ENCODE measurements at regions not wholly inside any gene's neighbourhood (a gene's known extent, or its start where the extent isn't known, plus 50 kb on each side); places are given as distances from the start of the nearest gene placed in this dataset.
"Not testable (repeated sequence)": the region's sequence is repeated elsewhere in the genome, so short reads cannot be mapped to it uniquely, and the experiment has no call there.

DNA sequence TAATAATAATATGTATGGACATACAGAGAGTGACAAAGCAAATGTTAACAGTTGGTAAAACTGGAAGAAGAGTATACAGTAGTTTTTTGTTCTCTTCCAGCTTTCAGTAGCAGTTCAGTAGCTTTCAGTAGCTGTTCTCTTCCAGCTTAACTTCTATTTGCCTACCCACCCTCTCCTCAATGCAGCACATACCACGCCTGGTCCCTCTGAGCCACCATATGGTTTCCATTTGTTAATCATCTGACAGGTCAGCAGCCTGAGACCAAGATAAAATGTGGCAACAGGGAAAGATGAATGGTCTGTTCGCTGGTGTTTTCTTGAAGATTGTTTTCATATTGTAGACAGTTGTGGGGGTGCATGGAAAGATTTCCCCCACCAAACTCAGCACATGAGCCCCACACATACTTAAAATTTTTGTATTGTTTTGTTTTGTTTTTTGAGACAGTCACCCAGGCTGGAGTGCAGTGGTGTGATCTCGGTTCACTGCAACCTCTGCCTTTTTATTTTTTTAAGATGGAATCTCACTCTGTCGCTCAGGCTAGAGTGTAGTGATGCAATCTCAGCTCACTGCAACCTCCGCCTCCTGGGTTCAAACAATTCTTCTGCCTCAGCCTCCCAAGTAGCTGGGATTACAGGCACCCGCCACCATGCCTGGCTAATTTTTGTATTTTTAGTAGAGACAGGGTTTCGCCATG, 56.8 kb downstream of the ATP6V0E2 start:
- H3K4me1 ChIP-seq; H3K4me3 ChIP-seq; H3K27ac ChIP-seq; H3K36me3 ChIP-seq (ENCODE audit: insufficient read depth in 1 of 2, low read depth in 1 of 2); intact Hi-C loops (cut with DNase I); ATAC-seq; H3K9me3 ChIP-seq; DNase-seq; H3K27me3 ChIP-seq (ENCODE audit: insufficient read depth in 3 of 3, low read length in 2 of 3): not testable (repeated sequence)
- 49 to 56% (median 56%) methylated on average over 4 to 6 of the region's 7 CpGs for WGBS, 3 donors

- 12 to 23% (median 15%) methylated on average over 4 of the region's 5 CpGs for WGBS, 3 donors
- H3K36me3 ChIP-seq (ENCODE audit: insufficient read depth in 1 of 2, low read depth in 1 of 2); H3K4me1 ChIP-seq; DNase-seq; H3K9me3 ChIP-seq; H3K4me3 ChIP-seq; H3K27me3 ChIP-seq (ENCODE audit: insufficient read depth in 3 of 3, low read length in 2 of 3); intact Hi-C loops (cut with DNase I); H3K27ac ChIP-seq: not testable (repeated sequence)
- ATAC-seq = peak in 2 of 4 donors; percentile 33 to 41
Observed at GRCh38 chr7:149933776-149934175, 60.0 kb downstream of the ATP6V0E2 start.

DNA sequence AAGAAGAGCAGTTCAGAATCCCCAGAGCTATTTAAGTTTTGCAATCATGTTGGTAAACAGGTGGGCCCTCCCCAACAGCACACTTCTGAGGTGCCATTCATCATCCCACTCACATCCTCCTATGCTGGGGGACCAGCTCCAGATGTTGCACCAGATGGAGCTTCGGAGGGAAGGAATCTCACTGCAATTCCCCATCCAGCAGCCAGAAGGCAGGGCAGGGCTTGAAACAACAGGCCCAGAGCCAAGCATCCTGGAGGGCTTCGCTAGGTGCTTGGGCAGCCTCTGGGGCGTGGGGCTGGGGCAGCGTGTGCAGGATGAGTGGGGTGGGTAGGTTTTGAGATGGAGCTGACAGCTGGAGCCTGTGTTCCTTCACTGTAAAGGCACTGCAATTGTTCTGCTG, 73.6 kb downstream of the ATP6V0E2 start:
- H3K27me3 ChIP-seq (ENCODE audit: insufficient read depth in 3 of 3, low read length in 2 of 3); H3K36me3 ChIP-seq (ENCODE audit: insufficient read depth in 1 of 2, low read depth in 1 of 2); ATAC-seq; H3K4me1 ChIP-seq; H3K4me3 ChIP-seq; H3K27ac ChIP-seq; intact Hi-C loops (cut with DNase I); H3K9me3 ChIP-seq; DNase-seq: not testable (repeated sequence)
- whole genome bisulfite sequencing, 3 donors = no CpG with 5 or more reads among the region's 4 CpGs

- H3K9me3 ChIP-seq; H3K4me3 ChIP-seq; ATAC-seq; intact Hi-C loops (cut with DNase I); H3K27me3 ChIP-seq (ENCODE audit: insufficient read depth in 3 of 3, low read length in 2 of 3); H3K27ac ChIP-seq; DNase-seq; H3K36me3 ChIP-seq (ENCODE audit: insufficient read depth in 1 of 2, low read depth in 1 of 2); H3K4me1 ChIP-seq: not testable (repeated sequence)
- WGBS, 3 donors = 70 to 87% (median 74%) methylated on average over 7 to 12 of the region's 13 CpGs
Observed at GRCh38 chr7:149948444-149948843, 74.7 kb downstream of the ATP6V0E2 start.

GRCh38 chr7:149949863-149950577, 76.3 kb downstream of the ATP6V0E2 start:
- ATAC-seq (peak; percentile 57 to 69 (median 66)), DNase-seq (peak in 1 of 2 donors; percentile 60)
- H3K4me3 ChIP-seq; H3K36me3 ChIP-seq (ENCODE audit: insufficient read depth in 1 of 2, low read depth in 1 of 2); H3K4me1 ChIP-seq; intact Hi-C loops (cut with DNase I); H3K27me3 ChIP-seq (ENCODE audit: insufficient read depth in 3 of 3, low read length in 2 of 3); H3K27ac ChIP-seq; H3K9me3 ChIP-seq: not testable (repeated sequence)
- WGBS, 3 donors = 4 to 12% (median 10%) methylated on average over 7 of the region's 13 CpGs

- H3K9me3 ChIP-seq; H3K27me3 ChIP-seq (ENCODE audit: insufficient read depth in 3 of 3, low read length in 2 of 3); H3K4me1 ChIP-seq; ATAC-seq; H3K4me3 ChIP-seq; H3K36me3 ChIP-seq (ENCODE audit: insufficient read depth in 1 of 2, low read depth in 1 of 2); DNase-seq; H3K27ac ChIP-seq; intact Hi-C loops (cut with DNase I): not testable (repeated sequence)
- no CpG with 5 or more reads among the region's 4 CpGs for WGBS, 3 donors
Observed at GRCh38 chr7:149950578-149950924, 76.8 kb downstream of the ATP6V0E2 start.

GRCh38 chr7:149951579-149951978, 77.8 kb downstream of the ATP6V0E2 start:
- intact Hi-C loops (cut with DNase I); DNase-seq; H3K27ac ChIP-seq; H3K4me3 ChIP-seq; H3K4me1 ChIP-seq; H3K27me3 ChIP-seq (ENCODE audit: insufficient read depth in 3 of 3, low read length in 2 of 3); H3K9me3 ChIP-seq; ATAC-seq; H3K36me3 ChIP-seq (ENCODE audit: insufficient read depth in 1 of 2, low read depth in 1 of 2): not testable (repeated sequence)
- WGBS, 3 donors = 85 to 90% (median 86%) methylated on average over 2 of the region's 2 CpGs

- H3K36me3 ChIP-seq (ENCODE audit: insufficient read depth in 1 of 2, low read depth in 1 of 2); H3K4me3 ChIP-seq; H3K9me3 ChIP-seq; H3K4me1 ChIP-seq; H3K27ac ChIP-seq; ATAC-seq; intact Hi-C loops (cut with DNase I); H3K27me3 ChIP-seq (ENCODE audit: insufficient read depth in 3 of 3, low read length in 2 of 3); DNase-seq: not testable (repeated sequence)
- 60 to 80% (median 64%) methylated on average over 2 of the region's 2 CpGs for WGBS, 3 donors
Observed at GRCh38 chr7:149958880-149959279, 85.1 kb downstream of the ATP6V0E2 start.

- H3K4me3 ChIP-seq; H3K27me3 ChIP-seq (ENCODE audit: insufficient read depth in 3 of 3, low read length in 2 of 3); ATAC-seq; DNase-seq; H3K4me1 ChIP-seq; H3K9me3 ChIP-seq; H3K36me3 ChIP-seq (ENCODE audit: insufficient read depth in 1 of 2, low read depth in 1 of 2); intact Hi-C loops (cut with DNase I); H3K27ac ChIP-seq: not testable (repeated sequence)
Observed at GRCh38 chr7:149960863-149961262, 87.1 kb downstream of the ATP6V0E2 start.

DNA sequence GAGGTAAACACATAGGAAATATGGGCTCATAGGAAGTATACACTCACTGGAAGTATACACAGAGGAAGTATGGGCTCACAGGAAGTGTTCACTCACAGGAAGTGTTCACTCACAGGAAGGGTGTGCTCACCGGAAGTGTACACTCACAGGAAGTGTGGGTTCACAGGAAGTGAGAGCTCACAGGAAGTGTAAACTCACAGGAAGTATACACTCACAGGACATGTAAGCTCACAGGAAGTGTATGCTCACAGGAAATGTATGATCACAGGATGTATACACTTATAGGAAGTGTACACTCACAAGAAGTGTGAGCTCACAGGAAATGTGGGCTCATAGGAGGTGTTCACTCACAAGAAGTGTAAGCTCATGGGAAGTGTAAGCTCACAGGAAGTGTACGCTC, 88.1 kb downstream of the ATP6V0E2 start:
- H3K36me3 ChIP-seq (ENCODE audit: insufficient read depth in 1 of 2, low read depth in 1 of 2); DNase-seq; H3K9me3 ChIP-seq; H3K27me3 ChIP-seq (ENCODE audit: insufficient read depth in 3 of 3, low read length in 2 of 3); ATAC-seq; H3K4me1 ChIP-seq; intact Hi-C loops (cut with DNase I); H3K27ac ChIP-seq; H3K4me3 ChIP-seq: not testable (repeated sequence)
- WGBS, 3 donors = 57 to 91% (median 81%) methylated on average over 1 to 2 of the region's 2 CpGs

DNA sequence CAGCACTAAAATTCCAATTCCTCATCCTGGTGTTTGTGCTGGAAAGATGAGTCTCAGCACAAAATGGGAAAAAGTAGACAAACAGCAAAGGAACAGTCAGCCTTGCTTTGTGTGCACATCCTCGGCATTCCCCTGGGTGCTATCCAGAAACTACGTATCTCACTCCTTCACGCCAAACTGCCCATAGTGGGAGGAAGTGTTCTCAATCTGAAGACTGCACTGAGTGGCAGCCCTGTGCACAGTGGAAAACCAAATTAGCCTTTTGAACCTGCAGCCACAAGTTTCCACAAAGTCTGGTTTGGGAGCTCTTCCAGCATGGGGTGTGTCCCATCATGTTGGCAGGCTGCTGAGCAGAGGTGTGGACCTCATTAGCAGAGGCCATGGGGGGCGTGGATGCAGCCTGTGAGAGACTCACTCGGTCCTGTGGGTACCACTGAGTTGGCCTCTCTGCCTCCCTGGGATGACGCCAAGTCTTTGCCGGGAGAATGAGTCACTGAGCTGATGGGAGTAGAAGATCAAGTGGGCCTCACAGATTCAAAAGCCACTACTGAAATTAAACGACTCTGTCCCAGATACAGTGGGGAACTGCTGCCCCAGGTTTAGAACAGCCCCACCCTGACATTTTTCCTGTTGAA, 89.0 kb downstream of the ATP6V0E2 start:
- H3K9me3 ChIP-seq; H3K27ac ChIP-seq; H3K4me1 ChIP-seq; H3K4me3 ChIP-seq; H3K36me3 ChIP-seq (ENCODE audit: insufficient read depth in 1 of 2, low read depth in 1 of 2); intact Hi-C loops (cut with DNase I); H3K27me3 ChIP-seq (ENCODE audit: insufficient read depth in 3 of 3, low read length in 2 of 3): not testable (repeated sequence)
- ATAC-seq (peak in 1 of 4 donors; percentile 46), DNase-seq (peak in 1 of 2 donors; percentile 16)
- 44 to 46% (median 45%) methylated on average over 7 to 8 of the region's 8 CpGs for WGBS, 3 donors

Data from psoas muscle (tissue), 7 donors.